Stimulated activated CD4-positive, alpha-beta T cell treated with anti-CD3 and anti-CD28 coated beads, TNF-alpha, amount 100 ng/mL, for 1 hour (primary cell): ENCODE measurements at regions not wholly inside any gene's neighbourhood (a gene's known extent, or its start where the extent isn't known, plus 50 kb on each side); places are given as distances from the start of the nearest gene placed in this dataset.
"Not testable (repeated sequence)": the region's sequence is repeated elsewhere in the genome, so short reads cannot be mapped to it uniquely, and the experiment has no call there.

Experiments
- DNase-seq, 3 donors: peaks; one replicate each; pipeline ENCODE4 v3.0.0-alpha.2; 2020; ENCODE audit warnings: low read depth in 3 of 3, low spot score in 1 of 3

- not testable (repeated sequence) for DNase-seq
These were observed 140.9 kb upstream of the GOLGA6L4 start for GRCh38 chr15:84094720-84095119.

- DNase-seq = not testable (repeated sequence)
These were observed 138.5 kb upstream of the GOLGA6L4 start for GRCh38 chr15:84097053-84097452.

DNA sequence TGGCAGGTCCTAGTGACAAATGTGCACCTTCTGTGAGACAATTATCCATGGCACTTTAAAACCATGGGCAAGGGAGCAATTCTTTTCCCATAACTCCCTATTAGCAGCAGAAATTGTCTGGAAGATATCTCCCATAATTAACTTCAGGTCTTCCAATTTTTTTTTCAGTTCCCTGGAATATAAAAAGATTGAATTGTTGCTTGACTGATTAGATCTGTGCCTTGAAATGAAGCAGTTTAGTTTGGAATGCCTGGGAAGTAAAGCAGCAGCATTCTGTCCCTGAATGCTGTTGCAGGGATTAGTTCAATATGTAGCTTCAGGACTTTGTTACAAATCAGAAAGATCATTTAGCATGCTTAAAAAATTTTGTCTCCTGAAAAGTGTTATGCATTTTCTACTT lies 137.0 kb upstream of the GOLGA6L4 start:
- DNase-seq = no peak

GRCh38 chr15:84099181-84099580 lies 136.4 kb upstream of the GOLGA6L4 start:
- DNase-seq = no peak

DNA sequence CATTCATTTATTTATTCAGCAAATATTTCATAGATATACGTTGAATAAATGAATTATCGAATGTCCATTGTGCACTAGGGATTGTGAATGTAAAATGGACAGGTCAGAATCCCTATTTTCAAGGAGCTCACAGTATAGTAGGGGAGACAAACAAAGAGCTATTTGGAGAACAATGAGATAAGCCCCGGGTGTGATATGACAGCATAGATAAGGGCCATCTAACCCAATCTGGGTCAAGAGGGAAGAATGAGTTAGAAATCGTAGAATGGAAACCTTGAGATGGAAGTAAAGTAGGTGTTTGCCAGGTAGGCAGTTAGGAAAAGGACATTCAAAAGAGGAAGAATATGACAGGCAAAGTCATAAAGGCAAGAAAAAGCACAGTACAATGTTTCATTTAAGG lies 132.2 kb upstream of the GOLGA6L4 start:
- DNase-seq = no peak

- no peak for DNase-seq
These were observed 130.7 kb upstream of the GOLGA6L4 start for GRCh38 chr15:84104853-84105252.

GRCh38 chr15:84108728-84109127 lies 126.8 kb upstream of the GOLGA6L4 start:
- no peak for DNase-seq

GRCh38 chr15:84111575-84111974 lies 124.0 kb upstream of the GOLGA6L4 start:
- no peak for DNase-seq

DNA sequence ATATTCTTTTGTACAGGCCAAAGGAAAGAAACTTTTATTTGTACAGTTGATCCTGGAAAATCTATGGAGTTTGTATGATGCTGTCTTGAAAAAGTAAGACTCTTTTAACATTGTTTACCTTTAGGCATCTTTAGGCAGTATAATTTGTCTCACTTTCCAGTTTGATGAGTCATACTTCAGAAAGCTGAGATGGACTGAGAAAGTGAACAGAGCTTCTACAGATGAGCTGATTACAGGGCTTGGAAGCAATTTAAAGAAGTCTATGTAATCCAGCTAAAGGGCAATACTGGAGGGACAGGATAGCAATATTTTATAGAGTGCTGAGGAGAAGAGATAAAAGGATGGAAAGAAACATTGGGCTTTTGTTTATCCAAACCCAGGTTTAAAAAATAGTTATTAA lies 123.5 kb upstream of the GOLGA6L4 start:
- no peak for DNase-seq

DNA sequence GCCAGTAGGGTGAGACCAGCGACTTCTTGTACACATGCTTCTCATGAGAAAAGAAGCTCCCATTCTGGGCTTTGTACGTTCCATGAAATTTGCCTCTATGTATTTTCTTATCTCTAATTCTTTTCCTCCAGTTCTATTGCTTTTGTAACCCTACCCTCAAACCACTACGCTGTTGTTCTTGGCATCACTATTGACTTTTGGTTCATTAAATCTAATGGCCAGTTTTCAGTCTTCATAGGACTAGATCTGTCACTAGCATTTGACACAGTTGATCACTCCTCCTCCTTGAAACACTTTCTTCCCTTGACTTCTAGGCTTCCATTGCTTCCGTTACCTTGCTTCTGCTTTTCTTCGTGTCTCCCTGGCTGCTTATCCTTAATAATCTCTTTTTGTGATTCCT lies 121.7 kb upstream of the GOLGA6L4 start:
- DNase-seq = no peak

GRCh38 chr15:84114680-84115079 lies 120.9 kb upstream of the GOLGA6L4 start:
- not testable (repeated sequence) for DNase-seq

- DNase-seq = not testable (repeated sequence)
These were observed 116.2 kb upstream of the GOLGA6L4 start for GRCh38 chr15:84119351-84119750.

GRCh38 chr15:84120903-84121302 lies 114.7 kb upstream of the GOLGA6L4 start:
- DNase-seq = not testable (repeated sequence)

GRCh38 chr15:84128706-84129105 lies 106.9 kb upstream of the GOLGA6L4 start:
- not testable (repeated sequence) for DNase-seq

- not testable (repeated sequence) for DNase-seq
These were observed 105.3 kb upstream of the GOLGA6L4 start for GRCh38 chr15:84130098-84130831.

- DNase-seq = not testable (repeated sequence)
These were observed 99.6 kb upstream of the GOLGA6L4 start for GRCh38 chr15:84135931-84136456.

DNA sequence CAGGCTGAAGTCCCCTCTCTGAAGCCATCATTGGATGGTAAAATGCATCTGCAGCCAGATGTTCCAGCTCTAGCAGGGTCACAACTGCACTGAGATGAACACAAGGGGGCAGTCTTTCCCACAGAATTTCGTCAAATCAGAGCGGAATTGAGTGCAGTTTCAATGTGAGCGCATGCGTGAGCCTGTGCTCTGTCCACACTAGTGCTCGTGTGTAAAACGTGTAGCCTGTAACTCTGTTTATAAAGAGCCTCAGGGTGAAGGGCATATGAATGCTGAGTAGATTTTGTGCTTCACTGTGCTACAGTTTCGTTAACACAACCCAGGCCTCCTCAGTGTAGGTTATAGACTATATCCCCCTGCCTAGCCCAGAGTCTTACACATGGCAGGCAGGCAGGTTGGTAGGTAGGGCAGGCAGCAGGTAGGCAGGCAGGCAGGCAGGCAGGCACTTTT lies 92.7 kb upstream of the GOLGA6L4 start:
- peak; percentile 29 to 50 (median 43) for DNase-seq

DNA sequence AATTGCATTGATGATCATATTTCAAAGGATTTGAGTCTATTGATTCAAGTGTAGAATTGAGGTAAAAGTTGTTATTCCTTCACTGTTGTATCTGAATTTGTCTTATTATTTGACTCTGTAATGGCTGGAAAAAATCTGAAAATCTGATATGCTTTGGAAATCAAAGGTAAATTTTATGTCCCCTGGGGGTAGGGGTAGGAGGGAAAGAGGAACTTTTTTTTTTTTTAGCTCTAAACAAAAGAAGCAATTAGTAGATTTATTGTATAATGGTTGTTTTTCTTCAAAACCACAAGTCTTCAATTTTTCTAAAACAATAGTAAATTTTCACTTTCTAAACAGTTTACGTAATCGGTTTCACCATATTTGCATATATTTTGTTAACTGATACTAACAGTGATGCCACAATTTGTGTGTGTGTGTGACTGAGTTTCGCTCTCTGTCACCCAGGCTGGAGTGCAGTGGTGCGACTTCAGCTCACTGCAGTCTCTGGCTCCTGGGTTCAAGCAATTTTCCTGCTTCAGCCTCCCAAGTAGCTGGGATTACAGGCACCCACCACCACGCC lies 91.7 kb upstream of the GOLGA6L4 start:
- DNase-seq = no peak

DNA sequence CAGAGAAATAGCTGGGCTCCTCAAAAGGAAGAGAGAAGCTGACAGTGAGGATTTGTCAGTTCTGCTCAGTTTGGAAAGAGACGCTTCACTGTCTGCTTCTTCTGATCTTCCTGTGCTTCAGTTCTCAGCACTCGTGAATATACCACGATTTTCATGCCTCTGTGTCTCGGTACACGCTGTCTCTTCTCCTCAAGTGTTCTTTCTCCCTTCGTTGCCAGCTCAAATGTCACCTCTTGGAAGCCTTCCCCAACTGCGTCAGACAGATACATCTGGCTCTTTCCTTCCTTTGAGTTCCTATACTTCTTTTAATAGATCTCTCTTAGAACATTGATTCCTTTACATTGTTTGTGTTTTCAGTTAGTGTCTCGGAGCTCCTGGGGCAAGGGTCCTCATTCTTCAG lies 90.6 kb upstream of the GOLGA6L4 start:
- not testable (repeated sequence) for DNase-seq

GRCh38 chr15:84146299-84146698 lies 89.3 kb upstream of the GOLGA6L4 start:
- DNase-seq = not testable (repeated sequence)

- not testable (repeated sequence) for DNase-seq
These were observed 88.3 kb upstream of the GOLGA6L4 start for GRCh38 chr15:84147307-84147706.

DNA sequence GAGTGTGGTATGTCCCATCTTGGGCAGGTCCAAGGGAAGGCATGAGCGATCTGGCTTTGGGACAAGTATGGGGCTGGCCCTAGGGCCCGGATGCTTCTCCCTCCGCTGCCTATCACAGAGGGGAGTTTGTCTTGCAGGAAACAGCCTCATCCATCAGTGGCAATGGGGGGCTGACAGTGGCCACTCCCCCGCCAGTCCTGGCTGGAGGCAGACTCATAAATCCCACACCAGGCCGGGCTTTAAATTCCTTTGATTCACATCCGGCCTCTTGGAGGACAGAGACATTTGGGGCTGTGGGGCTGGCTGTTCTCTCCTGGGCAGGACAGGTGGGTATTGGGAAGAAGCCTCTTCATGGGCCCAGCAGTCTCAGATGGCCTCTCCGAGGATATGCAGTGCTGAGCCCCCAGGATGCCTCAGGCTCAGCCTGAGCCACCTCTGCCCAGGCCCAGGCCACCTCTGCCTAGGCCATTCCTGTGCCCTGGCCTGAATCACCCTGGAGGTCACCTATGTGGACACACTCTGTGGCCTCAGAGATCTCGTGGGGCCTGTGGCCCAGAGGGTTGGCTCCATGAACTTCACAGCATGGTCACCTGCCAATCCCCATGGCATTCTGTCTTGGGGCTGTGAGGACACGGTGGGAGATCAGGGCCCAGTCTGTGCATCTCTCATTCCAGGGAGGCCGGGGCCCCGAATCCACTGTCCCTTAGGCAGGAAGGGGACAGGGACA lies 84.2 kb upstream of the GOLGA6L4 start:
- no peak for DNase-seq
